ENCODE measurements at regions not wholly inside any gene's neighbourhood (a gene's known extent, or its start where the extent isn't known, plus 50 kb on each side); places are given as distances from the start of the nearest gene placed in this dataset.

- ChIA-PET RAD21 (ENCODE audit: unreplicated experiment) (no interaction called here), POLR2A (no interaction called here)
- no TSS peak for BruUV-seq (replicated peaks)
These were observed 205.1 kb upstream of the SEMA3A start for GRCh38 chr7:84399661-84400060.

More at GRCh38 chr7:84399661-84400060, 205.1 kb upstream of the SEMA3A start:
- no peak for FAIRE-seq
- H2AFZ ChIP-seq (ENCODE audit: control insufficient read depth, low read depth, low read length): no peak overlapping the region
- no peaks in the 10 kb centered on the region for H4K20me1 ChIP-seq (ENCODE audit: control insufficient read depth, insufficient read depth)
- H3K79me2 ChIP-seq (ENCODE audit: control insufficient read depth, insufficient read depth, low read length): no peaks in the 10 kb centered on the region
- intact Hi-C loops (cut with micrococcal nuclease; ENCODE audit: unreplicated experiment) (no loop called here), in situ Hi-C loops (cut with MboI) (no loop called here)
- H3K27me3 ChIP-seq (replicated peaks in 1 of 2; ENCODE audit: control insufficient read depth in 2 of 2, insufficient read depth in 2 of 2, low read length in 1 of 2): no peaks in the 10 kb centered on the region
- H3K4me2 ChIP-seq (ENCODE audit: control insufficient read depth, insufficient read depth): no peak overlapping the region
- H3K36me3 ChIP-seq (ENCODE audit: control insufficient read depth in 2 of 2, insufficient read depth in 2 of 2, low read length in 1 of 2): no peaks in the 10 kb centered on the region
- no peak overlapping the region for H3K9ac ChIP-seq (ENCODE audit: control insufficient read depth, insufficient read depth, low read length)
- ChIA-PET CTCF (interaction anchor here (1.5 kb wide), 1 partner anchor 10 kb away, joined by 3 read pairs; no protein-coding TSS in a partner anchor), SMC1A (ENCODE audit: uncharacterized antibody, unreplicated experiment) (no interaction called here)
- H3K27ac ChIP-seq (ENCODE audit: control insufficient read depth, insufficient read depth): no peak overlapping the region
- H3K9me3 ChIP-seq (replicated peaks; ENCODE audit: control insufficient read depth, insufficient read depth, low read length): no peaks in the 10 kb centered on the region
- no peaks in the 10 kb centered on the region for H3K4me1 ChIP-seq (ENCODE audit: control insufficient read depth, insufficient read depth, low read length)
- 0% methylated on average over 1 of the region's 1 CpG for WGBS (ENCODE audit: insufficient coverage, insufficient replicate concordance, low lambda C conversion rate, missing lambda C conversion rate)
- no peak for DNase-seq (ENCODE audit: low read depth, low spot score)
- no peak for ATAC-seq
- TF ChIP-seq CHD1 (IDR thresholded peaks at IDR 0.05; ENCODE audit: low read depth, low read length): no peak
- no peak for TF ChIP-seq JUNB (IDR thresholded peaks at IDR 0.05)
- no peak for TF ChIP-seq ETV6 (conservative IDR thresholded peaks at IDR 0.05 in 1 of 2, IDR thresholded peaks at IDR 0.05 in 1 of 2; ENCODE audit: borderline replicate concordance in 1 of 2, low read depth in 1 of 2)
- no peak for TF ChIP-seq ZNF207 (IDR thresholded peaks at IDR 0.05; ENCODE audit: borderline replicate concordance)
- no peak for TF ChIP-seq RCOR1 (conservative IDR thresholded peaks at IDR 0.05; ENCODE audit: low read depth, low read length)
- no peak for TF ChIP-seq TAF1 (IDR thresholded peaks at IDR 0.05; ENCODE audit: borderline replicate concordance, low read depth, low read length)
- no peak for TF ChIP-seq CHD2 (IDR thresholded peaks at IDR 0.05; ENCODE audit: borderline replicate concordance, low read depth, low read length)
- no peak for TF ChIP-seq ZBTB4 (CRISPR knock-in tag; IDR thresholded peaks at IDR 0.05)
- no peak for TF ChIP-seq YY1 (IDR thresholded peaks at IDR 0.05; ENCODE audit: low read depth, low read length)
- TF ChIP-seq PBX3 (IDR thresholded peaks at IDR 0.05; ENCODE audit: insufficient replicate concordance, low read depth, low read length): no peak
- no peak for TF ChIP-seq FOXK2 (IDR thresholded peaks at IDR 0.05)
- TF ChIP-seq ATF3 (IDR thresholded peaks at IDR 0.05; ENCODE audit: borderline replicate concordance, extremely low read depth, low read depth, low read length): no peak
- no peak for TF ChIP-seq RAD21 (IDR thresholded peaks at IDR 0.05; ENCODE audit: insufficient read depth, low read depth, low read length)
- no peak for TF ChIP-seq MEF2B (IDR thresholded peaks at IDR 0.05; ENCODE audit: partially characterized antibody, poor library complexity, severe bottlenecking)
- TF ChIP-seq RUNX3 (IDR thresholded peaks at IDR 0.05; ENCODE audit: low read length): no peak
- no peak for TF ChIP-seq USF2 (IDR thresholded peaks at IDR 0.05; ENCODE audit: borderline replicate concordance, low read depth, low read length)
- TF ChIP-seq GATAD2B (conservative IDR thresholded peaks at IDR 0.05; ENCODE audit: low read depth): no peak
- TF ChIP-seq ELK1 (IDR thresholded peaks at IDR 0.05; ENCODE audit: low read depth, low read length): no peak
- no peak for TF ChIP-seq RAD51 (IDR thresholded peaks at IDR 0.05)
- TF ChIP-seq DPF2 (IDR thresholded peaks at IDR 0.05): no peak
- H3K4me3 ChIP-seq: no peak overlapping the region

Measured in GM12878 (cell line).